ENCODE measurements at regions not wholly inside any gene's neighbourhood (a gene's known extent, or its start where the extent isn't known, plus 50 kb on each side); places are given as distances from the start of the nearest gene placed in this dataset.
"Not testable (repeated sequence)": the region's sequence is repeated elsewhere in the genome, so short reads cannot be mapped to it uniquely, and the experiment has no call there.

DNA sequence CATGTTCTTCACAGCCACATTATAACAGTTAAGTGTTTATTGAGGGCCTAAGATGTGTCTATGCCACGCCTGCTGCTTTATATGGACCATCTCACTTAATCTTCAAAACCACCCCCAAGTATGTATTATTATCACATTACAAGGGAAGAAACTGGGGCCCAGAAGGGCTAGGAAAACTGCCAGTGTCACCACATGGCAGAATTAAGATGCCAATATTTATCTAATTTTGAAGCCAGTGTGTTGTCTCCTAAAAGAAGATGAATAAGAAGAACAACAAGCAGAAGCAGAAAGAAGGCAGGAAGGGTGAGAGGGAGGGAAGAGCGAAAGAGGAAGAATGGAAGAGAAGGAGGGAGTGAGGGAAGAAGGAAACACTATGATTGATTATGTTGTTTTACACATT, 491.3 kb upstream of the IL12A start:
- H3K27me3 Mint-ChIP-seq, result no peaks in the 10 kb centered on the region
- no peaks in the 10 kb centered on the region for H3K4me1 Mint-ChIP-seq
- H3K9me3 Mint-ChIP-seq, result peaks cover 3% of the 10 kb centered on the region
- no peaks in the 10 kb centered on the region for H3K36me3 Mint-ChIP-seq
- H3K4me3 Mint-ChIP-seq, result no peak overlapping the region
- no peak overlapping the region for H3K27ac Mint-ChIP-seq
- no peak for ATAC-seq

- H3K27me3 Mint-ChIP-seq, result no peaks in the 10 kb centered on the region
- peaks cover 3% of the 10 kb centered on the region for H3K9me3 Mint-ChIP-seq
- H3K36me3 Mint-ChIP-seq, result no peaks in the 10 kb centered on the region
- ATAC-seq, result no peak
- H3K4me3 Mint-ChIP-seq, result no peak overlapping the region
- H3K4me1 Mint-ChIP-seq, result no peaks in the 10 kb centered on the region
- no peak overlapping the region for H3K27ac Mint-ChIP-seq
Measured at GRCh38 chr3:159499031-159499793, 489.4 kb upstream of the IL12A start.

DNA sequence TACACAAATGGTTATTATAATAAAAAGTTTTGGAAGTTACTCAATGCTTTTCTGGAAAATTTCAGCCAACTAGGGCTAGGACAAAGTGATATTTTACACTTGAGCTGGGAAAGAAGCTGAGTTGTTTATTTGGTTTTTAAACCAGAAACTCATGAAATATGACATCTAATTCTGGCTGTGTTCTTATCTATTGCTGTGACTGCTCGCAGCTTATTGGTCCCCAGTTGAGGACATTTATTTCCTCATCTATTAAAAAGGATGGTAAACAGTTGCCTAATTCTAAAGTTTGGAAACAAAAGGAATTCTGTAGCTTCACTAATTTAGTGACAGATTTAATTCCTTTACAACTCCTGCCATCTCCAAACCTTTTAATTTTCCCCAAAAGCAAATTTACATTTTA, 487.6 kb upstream of the IL12A start:
- H3K4me1 Mint-ChIP-seq, result no peaks in the 10 kb centered on the region
- H3K27me3 Mint-ChIP-seq, result no peaks in the 10 kb centered on the region
- no peak overlapping the region for H3K27ac Mint-ChIP-seq
- no peak overlapping the region for H3K4me3 Mint-ChIP-seq
- peaks cover 5% of the 10 kb centered on the region for H3K9me3 Mint-ChIP-seq
- ATAC-seq, result no peak
- H3K36me3 Mint-ChIP-seq, result no peaks in the 10 kb centered on the region

DNA sequence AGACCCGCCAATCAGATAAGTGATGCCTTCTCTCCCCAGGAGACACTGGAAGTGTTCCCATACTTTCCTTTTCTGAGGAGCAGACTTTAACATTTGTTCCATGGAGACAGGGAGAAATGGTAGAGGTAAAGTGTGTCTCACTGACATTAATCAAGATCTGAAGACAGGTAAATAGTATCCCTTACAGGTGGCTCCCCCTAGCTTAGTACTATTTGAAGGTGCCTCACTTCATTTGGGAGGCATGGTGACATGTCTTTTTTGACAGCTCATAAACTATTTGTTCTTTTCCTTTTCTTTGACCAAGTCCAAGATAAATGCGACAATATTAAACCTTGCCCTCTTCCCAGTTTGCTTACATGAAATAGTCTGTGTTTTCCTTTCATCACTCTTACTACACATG, 485.6 kb upstream of the IL12A start:
- no peak for ATAC-seq
- Mint-ChIP-seq H3K4me1 (no peaks in the 10 kb centered on the region), H3K4me3 (no peak overlapping the region), H3K36me3 (no peaks in the 10 kb centered on the region), H3K27me3 (no peaks in the 10 kb centered on the region), H3K9me3 (peaks cover 4% of the 10 kb centered on the region), H3K27ac (no peak overlapping the region)

GRCh38 chr3:159510988-159511387, 477.6 kb upstream of the IL12A start:
- not testable (repeated sequence) for H3K36me3 Mint-ChIP-seq, H3K4me1 Mint-ChIP-seq, ATAC-seq, H3K27me3 Mint-ChIP-seq, H3K9me3 Mint-ChIP-seq, H3K4me3 Mint-ChIP-seq, H3K27ac Mint-ChIP-seq

- no peaks in the 10 kb centered on the region for H3K4me1 Mint-ChIP-seq
- no peak overlapping the region for H3K27ac Mint-ChIP-seq
- no peak overlapping the region for H3K4me3 Mint-ChIP-seq
- no peaks in the 10 kb centered on the region for H3K36me3 Mint-ChIP-seq
- peaks cover 1% of the 10 kb centered on the region for H3K9me3 Mint-ChIP-seq
- no peaks in the 10 kb centered on the region for H3K27me3 Mint-ChIP-seq
- ATAC-seq, result no peak
Measured at GRCh38 chr3:159513444-159513843, 475.2 kb upstream of the IL12A start.

DNA sequence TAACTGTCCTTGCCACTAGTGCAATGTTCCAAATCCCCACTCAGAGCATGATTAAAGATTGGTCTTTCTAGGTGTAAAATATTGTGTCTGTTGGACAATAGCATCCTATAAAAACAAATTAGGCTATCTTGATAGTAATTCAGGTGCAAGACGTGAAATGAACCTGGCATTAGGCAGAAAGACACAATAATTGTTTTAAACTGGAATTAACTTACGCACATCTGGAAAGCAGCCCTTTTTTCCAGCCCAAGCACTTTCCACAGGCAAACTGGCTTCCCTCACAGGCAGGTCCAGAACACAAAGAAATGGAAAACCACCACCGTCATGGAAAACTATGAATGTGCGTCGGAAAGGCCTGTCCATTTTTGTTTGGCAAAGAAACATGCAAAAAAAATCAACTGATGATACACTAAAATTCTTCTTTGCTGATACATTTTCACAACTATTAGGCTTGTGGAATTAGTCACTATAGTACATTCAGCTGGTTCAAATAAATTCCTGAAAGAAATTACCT, 474.7 kb upstream of the IL12A start:
- H3K4me1 Mint-ChIP-seq, result no peaks in the 10 kb centered on the region
- H3K9me3 Mint-ChIP-seq, result no peaks in the 10 kb centered on the region
- no peak for ATAC-seq
- H3K27me3 Mint-ChIP-seq, result no peaks in the 10 kb centered on the region
- no peak overlapping the region for H3K27ac Mint-ChIP-seq
- no peaks in the 10 kb centered on the region for H3K36me3 Mint-ChIP-seq
- H3K4me3 Mint-ChIP-seq, result no peak overlapping the region

GRCh38 chr3:159517105-159517504, 471.5 kb upstream of the IL12A start:
- no peak for ATAC-seq
- Mint-ChIP-seq H3K9me3 (no peaks in the 10 kb centered on the region), H3K36me3 (no peaks in the 10 kb centered on the region), H3K4me1 (no peaks in the 10 kb centered on the region), H3K4me3 (no peak overlapping the region), H3K27ac (no peak overlapping the region), H3K27me3 (no peaks in the 10 kb centered on the region)

DNA sequence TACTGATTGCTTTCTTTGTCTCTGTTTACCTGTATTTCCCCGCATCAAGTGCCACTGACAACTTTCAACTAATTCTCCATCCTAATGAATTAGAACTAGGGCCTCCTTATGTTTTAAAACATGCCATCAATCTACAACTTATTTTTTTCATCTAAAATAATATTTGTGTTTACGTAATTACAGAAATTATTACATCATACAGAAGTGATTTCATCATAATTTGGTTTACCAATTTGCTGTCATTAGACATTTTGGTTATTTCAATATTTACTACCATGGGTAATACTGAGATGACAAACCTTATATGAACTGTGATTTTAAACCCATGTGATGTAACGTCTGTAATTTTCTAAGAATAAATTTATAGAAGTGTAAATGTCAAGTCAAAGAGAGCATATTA, 468.0 kb upstream of the IL12A start:
- Mint-ChIP-seq H3K4me1 (no peaks in the 10 kb centered on the region), H3K4me3 (no peak overlapping the region), H3K36me3 (no peaks in the 10 kb centered on the region), H3K9me3 (no peaks in the 10 kb centered on the region), H3K27me3 (no peaks in the 10 kb centered on the region), H3K27ac (no peak overlapping the region)
- no peak for ATAC-seq

DNA sequence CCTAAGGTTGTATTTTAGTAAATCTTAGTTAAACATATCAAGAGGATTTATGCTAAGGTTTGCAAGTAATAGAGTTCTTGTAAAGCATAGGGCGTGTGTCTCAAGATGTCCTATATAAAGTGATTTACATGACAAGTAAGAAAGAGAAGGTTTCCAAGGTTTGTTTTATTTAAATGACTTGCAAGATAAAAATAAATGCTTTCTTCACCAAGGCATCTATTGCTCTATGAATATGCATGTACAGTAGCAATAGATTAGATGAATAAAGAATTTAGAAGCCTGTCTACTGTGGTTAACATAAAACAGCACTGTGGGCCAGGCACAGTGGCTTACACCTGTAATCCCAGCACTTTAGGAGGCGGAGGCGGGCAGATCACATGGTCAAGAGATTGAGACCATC, 466.4 kb upstream of the IL12A start:
- Mint-ChIP-seq H3K27ac (no peak overlapping the region), H3K4me1 (no peaks in the 10 kb centered on the region), H3K9me3 (no peaks in the 10 kb centered on the region), H3K27me3 (no peaks in the 10 kb centered on the region), H3K36me3 (no peaks in the 10 kb centered on the region), H3K4me3 (no peak overlapping the region)
- ATAC-seq, result no peak

DNA sequence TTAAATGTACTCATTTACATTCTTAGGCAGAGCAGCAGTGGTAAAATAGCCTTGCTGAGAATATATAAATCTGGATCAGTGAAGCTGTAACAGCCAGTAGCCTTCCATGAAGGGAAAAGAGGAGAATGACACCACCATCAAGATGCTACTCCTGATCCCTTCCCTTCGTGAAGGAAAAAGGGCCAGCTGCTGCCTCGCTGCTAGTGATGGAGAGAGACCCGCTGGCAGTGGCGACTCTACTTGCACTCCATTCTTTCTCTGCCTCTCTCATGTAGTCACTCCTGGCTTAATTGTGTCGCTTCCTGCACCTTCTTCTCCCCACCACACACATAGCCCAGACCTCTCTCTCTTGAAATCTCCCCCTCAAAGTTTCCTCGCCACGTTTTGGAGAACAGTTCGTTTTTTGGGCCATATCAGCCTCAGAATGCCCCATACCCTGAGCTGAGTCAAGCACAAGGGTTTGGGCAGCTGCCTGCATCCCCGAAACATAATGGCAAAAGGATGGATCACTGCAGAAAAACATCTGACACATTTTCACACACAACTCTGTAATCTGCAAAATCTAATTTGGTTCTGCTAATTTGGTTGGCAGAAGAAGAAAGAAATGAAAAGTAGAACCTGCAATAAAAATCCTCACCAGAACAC, 460.3 kb upstream of the IL12A start:
- no peaks in the 10 kb centered on the region for H3K27me3 Mint-ChIP-seq
- H3K9me3 Mint-ChIP-seq, result no peaks in the 10 kb centered on the region
- no peaks in the 10 kb centered on the region for H3K36me3 Mint-ChIP-seq
- no peaks in the 10 kb centered on the region for H3K4me1 Mint-ChIP-seq
- no peak for ATAC-seq
- no peak overlapping the region for H3K4me3 Mint-ChIP-seq
- H3K27ac Mint-ChIP-seq, result no peak overlapping the region

- no peaks in the 10 kb centered on the region for H3K27me3 Mint-ChIP-seq
- no peak overlapping the region for H3K4me3 Mint-ChIP-seq
- H3K27ac Mint-ChIP-seq, result no peak overlapping the region
- H3K4me1 Mint-ChIP-seq, result no peaks in the 10 kb centered on the region
- H3K9me3 Mint-ChIP-seq, result no peaks in the 10 kb centered on the region
- no peaks in the 10 kb centered on the region for H3K36me3 Mint-ChIP-seq
- ATAC-seq, result no peak
Measured at GRCh38 chr3:159532577-159532976, 456.1 kb upstream of the IL12A start.

GRCh38 chr3:159534496-159534895, 454.1 kb upstream of the IL12A start:
- Mint-ChIP-seq H3K27me3 (no peaks in the 10 kb centered on the region), H3K36me3 (no peaks in the 10 kb centered on the region), H3K4me3 (no peak overlapping the region), H3K9me3 (no peaks in the 10 kb centered on the region), H3K27ac (no peak overlapping the region), H3K4me1 (no peaks in the 10 kb centered on the region)
- no peak for ATAC-seq

DNA sequence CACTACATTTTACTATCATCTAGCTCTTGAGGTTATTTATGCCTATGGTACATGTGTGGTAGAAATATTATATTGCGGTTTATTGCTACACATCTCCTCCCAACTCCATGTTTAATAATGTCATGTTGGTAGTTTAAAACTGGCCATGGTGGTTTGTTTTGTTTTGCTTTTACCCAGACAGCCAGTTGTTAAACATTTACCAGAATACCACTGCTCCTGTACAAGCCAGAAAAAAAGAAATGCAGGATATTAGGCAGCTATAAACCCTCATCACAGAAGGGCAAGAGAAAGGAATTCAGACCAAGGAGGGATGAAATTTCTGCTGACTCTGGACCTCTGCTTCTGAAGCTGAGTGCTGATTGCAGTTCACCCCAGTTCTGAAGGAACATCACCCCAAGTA, 451.8 kb upstream of the IL12A start:
- Mint-ChIP-seq H3K9me3 (no peaks in the 10 kb centered on the region), H3K4me1 (no peaks in the 10 kb centered on the region), H3K4me3 (no peak overlapping the region), H3K27ac (no peak overlapping the region), H3K27me3 (no peaks in the 10 kb centered on the region), H3K36me3 (no peaks in the 10 kb centered on the region)
- ATAC-seq, result no peak

DNA sequence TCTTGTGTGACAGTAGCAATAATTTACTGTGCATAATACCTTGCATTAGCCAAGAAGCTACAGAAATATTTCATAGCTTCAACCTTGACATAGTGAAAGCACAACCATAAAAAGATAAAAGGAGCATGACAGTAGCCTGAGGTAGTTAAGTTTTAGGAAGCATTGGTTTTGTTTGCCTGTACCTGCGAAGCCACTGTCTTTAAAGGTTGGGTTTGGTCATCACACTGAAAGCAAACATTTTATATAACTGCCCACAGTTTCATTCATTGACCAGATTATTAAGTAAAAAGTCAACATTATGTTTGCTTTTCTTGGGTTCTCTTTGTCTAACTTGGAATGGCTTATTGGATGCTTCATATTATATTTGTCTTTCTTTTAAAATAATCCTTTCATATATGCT, 450.1 kb upstream of the IL12A start:
- Mint-ChIP-seq H3K27ac (no peak overlapping the region), H3K36me3 (no peaks in the 10 kb centered on the region), H3K4me1 (no peaks in the 10 kb centered on the region), H3K4me3 (no peak overlapping the region), H3K27me3 (no peaks in the 10 kb centered on the region), H3K9me3 (no peaks in the 10 kb centered on the region)
- no peak for ATAC-seq

- H3K27me3 Mint-ChIP-seq, result no peaks in the 10 kb centered on the region
- no peak overlapping the region for H3K4me3 Mint-ChIP-seq
- H3K27ac Mint-ChIP-seq, result no peak overlapping the region
- no peak for ATAC-seq
- peaks cover 3% of the 10 kb centered on the region for H3K9me3 Mint-ChIP-seq
- H3K36me3 Mint-ChIP-seq, result no peaks in the 10 kb centered on the region
- H3K4me1 Mint-ChIP-seq, result no peaks in the 10 kb centered on the region
Measured at GRCh38 chr3:159540882-159541495, 447.6 kb upstream of the IL12A start.

All from stimulated activated memory B cell treated with anti-CD40 and anti-IgM and Interleukin-4, amounts not matched to agents 10 μg/mL and 1 μg/mL and 100 μg/mL, for 72 hours (primary cell).